T-cell (primary cell): ENCODE measurements at regions not wholly inside any gene's neighbourhood (a gene's known extent, or its start where the extent isn't known, plus 50 kb on each side); places are given as distances from the start of the nearest gene placed in this dataset.
"Not testable (repeated sequence)": the region's sequence is repeated elsewhere in the genome, so short reads cannot be mapped to it uniquely, and the experiment has no call there.

Experiments
- ATAC-seq, 4 experiments: fragments of 200-7000 bp in 3 of 4; fragments of 150-1000 bp in 1 of 4; cut with Tn5 transposase; replicated peaks in 1 of 4; 1 replicate in 3 of 4; 2 replicates in 1 of 4; pipeline ENCODE4 v1.10.0; 2021; ENCODE audit warnings: moderate library complexity in 3 of 4, mild to moderate bottlenecking in 2 of 4, moderate number of reproducible peaks in 1 of 4
- CTCF ChIA-PET, 2 donors: fragments of 300-600 bp; sonication (Branson Sonifier 250); formaldehyde crosslinking; loops; one replicate each; lab custom pipeline; 2022; ENCODE audit warnings: antibody characterized with exemption in 2 of 2; lab: Charles Lee
- POLR2A ChIA-PET, 2 donors: fragments of 300-600 bp; sonication (Branson Sonifier 250); formaldehyde crosslinking; loops; one replicate each; lab custom pipeline; 2022; ENCODE audit warnings: antibody characterized with exemption in 2 of 2; lab: Charles Lee
- DNase-seq, 35 experiments: peaks; one replicate each; pipeline versions ENCODE4 v3.0.0 to v3.0.0-alpha.2; 2013 to 2023
- H3K27ac ChIP-seq: one replicate; pipeline ENCODE4 v1.5.1; 2013; ENCODE audit warnings: low read length
- H3K27me3 ChIP-seq, 2 experiments: replicated peaks in 1 of 2; 1 replicate in 1 of 2; 2 replicates in 1 of 2; pipeline versions ENCODE4 v1.6.1 to v1.7.0; 2013; ENCODE audit warnings: low read length in 1 of 2, mixed read lengths in 1 of 2; ENCODE audit not compliant: control insufficient read depth in 2 of 2, insufficient read depth in 2 of 2; ENCODE audit errors: extremely low read depth in 1 of 2
- H3K36me3 ChIP-seq, 2 donors: 1 replicate in 1 of 2; 2 replicates in 1 of 2; pipeline versions ENCODE4 v1.6.1 to v1.7.0; 2013; ENCODE audit warnings: low read length in 1 of 2; ENCODE audit not compliant: control insufficient read depth in 2 of 2, insufficient read depth in 1 of 2; ENCODE audit errors: extremely low read depth in 1 of 2
- H3K4me1 ChIP-seq, 2 experiments: 1 replicate in 1 of 2; 2 replicates in 1 of 2; pipeline versions ENCODE4 v1.6.1 to v1.7.0; 2013; ENCODE audit warnings: low read length in 2 of 2, mixed read lengths in 1 of 2; ENCODE audit not compliant: insufficient read depth in 2 of 2, control insufficient read depth in 1 of 2; ENCODE audit errors: extremely low read depth in 1 of 2
- H3K4me3 ChIP-seq, 2 donors: 1 replicate in 1 of 2; 2 replicates in 1 of 2; pipeline versions ENCODE4 v1.5.1 to v1.7.0; 2013; ENCODE audit warnings: mild to moderate bottlenecking in 2 of 2, low read length in 1 of 2, moderate library complexity in 1 of 2; ENCODE audit not compliant: control insufficient read depth in 1 of 2; ENCODE audit errors: extremely low read depth in 1 of 2
- H3K9me3 ChIP-seq: 2 replicates; pipeline ENCODE4 v1.7.0; 2013
- H3K27ac Mint-ChIP-seq, 2 donors: one replicate each; pipeline ENCODE4 v1.8.0; 2020 to 2021; ENCODE audit warnings: mild to moderate bottlenecking in 2 of 2, mixed read lengths in 2 of 2
- H3K27me3 Mint-ChIP-seq, 2 donors: one replicate each; pipeline ENCODE4 v1.8.0; 2021 to 2022; ENCODE audit warnings: mixed read lengths in 2 of 2
- H3K36me3 Mint-ChIP-seq: one replicate; pipeline ENCODE4 v1.8.0; 2021; ENCODE audit warnings: mixed read lengths
- H3K4me1 Mint-ChIP-seq, 3 donors: one replicate each; pipeline ENCODE4 v1.8.0; 2020 to 2022; ENCODE audit warnings: mixed read lengths in 3 of 3, mild to moderate bottlenecking in 1 of 3
- H3K4me3 Mint-ChIP-seq, 3 donors: one replicate each; pipeline ENCODE4 v1.8.0; 2020 to 2022; ENCODE audit warnings: mild to moderate bottlenecking in 3 of 3, mixed read lengths in 3 of 3, moderate library complexity in 3 of 3
- H3K9me3 Mint-ChIP-seq, 3 donors: one replicate each; pipeline ENCODE4 v1.8.0; 2020 to 2022; ENCODE audit warnings: mixed read lengths in 3 of 3
- WGBS: methylation state at CpG from one replicate; pipeline ENCODE4 v1.1.5; 2013; ENCODE audit warnings: missing lambda C conversion rate; ENCODE audit not compliant: insufficient coverage; 5-methylcytosine and 5-hydroxymethylcytosine counted together

DNA sequence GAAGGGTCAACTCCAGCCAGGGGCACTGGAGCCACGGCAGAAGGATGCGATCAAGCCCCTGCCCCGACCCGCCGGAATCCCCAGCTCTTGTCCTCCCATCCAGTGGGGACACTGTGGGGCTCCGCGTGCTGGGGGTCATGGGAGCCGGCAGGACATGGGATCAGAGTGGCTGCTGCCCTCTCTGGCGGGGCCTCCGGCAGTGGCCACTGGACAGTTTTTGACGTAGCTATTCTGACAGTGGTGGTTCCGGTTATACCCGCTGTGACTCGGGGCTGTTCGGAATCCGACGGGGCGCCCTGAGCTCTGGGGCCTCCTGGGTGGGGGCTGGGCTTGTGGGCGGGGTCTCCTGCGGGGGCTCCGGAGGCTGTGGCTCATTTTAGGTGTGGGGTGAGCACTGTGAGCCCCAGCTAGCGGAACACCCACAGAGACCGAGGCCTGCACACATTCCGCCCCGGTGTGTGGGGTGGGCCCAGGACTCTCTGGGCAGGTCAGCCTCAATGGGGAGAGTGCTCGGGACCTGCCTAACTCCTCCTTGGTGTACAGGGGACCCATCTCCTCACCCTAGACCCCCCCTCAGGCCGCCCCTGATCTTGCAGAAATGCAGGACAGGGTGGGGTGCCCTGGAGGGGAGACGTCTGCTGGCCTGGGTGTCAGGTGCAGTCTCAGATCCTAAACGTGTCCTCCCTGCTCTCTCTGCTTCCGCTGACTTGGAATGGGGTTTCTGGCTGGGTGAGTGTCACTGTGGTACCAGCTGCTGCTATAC lies 374.2 kb downstream of the TMEM121 start:
- H3K27ac ChIP-seq, result no peak overlapping the region
- H3K9me3 Mint-ChIP-seq, result no peaks in the 10 kb centered on the region
- no peak overlapping the region for H3K27ac Mint-ChIP-seq
- H3K4me3 ChIP-seq, result no peak overlapping the region
- CTCF ChIA-PET, result interaction anchor here in 1 of 2 donors (0.7 kb wide), 1 partner anchor 167 kb away, joined by 7 read pairs; no protein-coding TSS in a partner anchor
- H3K4me1 Mint-ChIP-seq, result peaks cover 4 to 15% (median 8%) of the 10 kb centered on the region in 3 donors
- H3K4me3 Mint-ChIP-seq, result no peak overlapping the region
- no peaks in the 10 kb centered on the region for H3K36me3 ChIP-seq
- WGBS, result 30% methylated on average over 19 of the region's 30 CpGs
- H3K27me3 ChIP-seq, result peaks cover 0 to 75% of the 10 kb centered on the region in 2 experiments
- no peaks in the 10 kb centered on the region for H3K4me1 ChIP-seq
- DNase-seq (no peak), ATAC-seq (no peak)
- no peaks in the 10 kb centered on the region for H3K9me3 ChIP-seq
- H3K36me3 Mint-ChIP-seq, result no peaks in the 10 kb centered on the region
- H3K27me3 Mint-ChIP-seq, result peaks cover 19 to 37% of the 10 kb centered on the region in 2 donors
- POLR2A ChIA-PET, result no interaction called here

DNA sequence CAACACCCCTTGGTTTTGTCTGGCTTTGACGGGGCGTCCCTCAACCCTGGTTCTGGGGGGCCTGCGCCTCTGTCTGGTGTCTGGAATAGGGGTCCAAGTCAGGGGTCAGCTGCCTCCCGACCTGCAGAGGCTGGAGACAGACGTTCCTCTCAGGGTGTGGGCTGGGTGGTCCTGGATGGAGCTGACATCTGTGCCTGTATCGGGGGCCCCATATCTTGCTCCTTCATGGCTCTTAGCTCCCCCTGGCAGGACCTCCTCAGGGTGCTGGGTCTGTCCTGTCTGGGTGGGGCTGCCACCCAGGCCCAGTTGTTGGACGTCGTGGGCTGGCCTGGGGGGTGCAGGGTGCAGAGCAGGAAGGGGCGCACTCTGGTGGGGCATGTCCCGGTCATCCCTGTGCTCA lies 374.8 kb downstream of the TMEM121 start:
- Mint-ChIP-seq H3K27me3 (peaks cover 19 to 42% of the 10 kb centered on the region in 2 donors), H3K4me1 (peaks cover 4 to 15% (median 8%) of the 10 kb centered on the region in 3 donors), H3K27ac (no peak overlapping the region), H3K9me3 (no peaks in the 10 kb centered on the region), H3K36me3 (no peaks in the 10 kb centered on the region), H3K4me3 (no peak overlapping the region)
- ATAC-seq (no peak), DNase-seq (no peak)
- ChIA-PET POLR2A (no interaction called here), CTCF (no interaction called here)
- H3K4me3 ChIP-seq, result no peak overlapping the region
- 42% methylated on average over 8 of the region's 10 CpGs for WGBS
- no peak overlapping the region for H3K27ac ChIP-seq
- H3K27me3 ChIP-seq, result peaks cover 0 to 74% of the 10 kb centered on the region in 2 experiments
- no peaks in the 10 kb centered on the region for H3K4me1 ChIP-seq
- no peaks in the 10 kb centered on the region for H3K9me3 ChIP-seq
- H3K36me3 ChIP-seq, result no peaks in the 10 kb centered on the region

DNA sequence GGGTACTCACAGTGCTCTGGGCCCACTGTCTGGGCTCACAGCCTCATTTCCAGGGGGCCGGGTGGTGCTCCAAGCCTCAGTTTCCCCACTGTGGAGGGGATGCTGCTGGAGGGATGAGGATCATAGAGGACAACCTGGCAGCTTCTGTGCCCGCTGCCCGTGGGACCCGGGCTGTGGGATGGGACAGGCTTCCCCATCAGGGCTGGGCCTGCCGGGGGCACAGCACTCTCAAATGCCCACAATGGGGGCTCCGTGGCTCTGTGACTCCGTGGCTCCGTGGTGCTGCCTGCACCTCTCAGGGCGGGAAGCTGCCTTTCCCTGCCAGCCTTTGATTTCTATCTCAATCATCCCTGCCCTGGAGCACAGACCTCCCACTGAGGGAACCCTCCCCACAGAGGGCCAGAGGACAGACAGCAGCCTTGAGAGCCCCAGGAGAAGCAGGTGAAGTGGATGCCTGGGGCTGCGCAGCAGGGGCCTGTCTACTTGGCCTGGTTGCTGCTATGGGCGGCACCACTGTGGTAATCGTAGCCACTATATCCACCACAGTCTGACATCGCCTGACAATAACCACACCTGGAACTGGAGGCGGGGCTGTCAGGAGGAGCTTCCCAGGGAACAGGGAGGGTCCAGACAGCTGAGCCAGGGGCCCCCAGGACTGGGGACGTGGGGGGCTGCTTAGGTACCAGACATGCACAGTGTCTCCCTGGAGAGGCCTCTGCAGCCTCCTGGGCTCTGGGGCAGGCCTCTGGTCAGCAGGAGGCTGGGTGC lies 375.9 kb downstream of the TMEM121 start:
- Histone ChIP-seq H3K27me3 (peaks cover 0 to 79% of the 10 kb centered on the region in 2 experiments), H3K4me3 (no peak overlapping the region), H3K9me3 (no peaks in the 10 kb centered on the region), H3K27ac (no peak overlapping the region), H3K36me3 (no peaks in the 10 kb centered on the region), H3K4me1 (no peaks in the 10 kb centered on the region)
- Mint-ChIP-seq H3K4me3 (no peak overlapping the region), H3K27me3 (peaks cover 14 to 49% of the 10 kb centered on the region in 2 donors), H3K4me1 (peaks cover under 1 to 4% (median under 1%) of the 10 kb centered on the region in 3 donors), H3K36me3 (no peaks in the 10 kb centered on the region), H3K27ac (no peak overlapping the region), H3K9me3 (peaks cover 0 to 7% (median 0%) of the 10 kb centered on the region in 3 donors)
- DNase-seq (no peak), ATAC-seq (no peak)
- POLR2A ChIA-PET, result no interaction called here
- 46% methylated on average over 7 of the region's 15 CpGs for WGBS
- CTCF ChIA-PET, result no interaction called here

- peaks cover 0 to 81% of the 10 kb centered on the region in 2 experiments for H3K27me3 ChIP-seq
- CTCF ChIA-PET, H3K27ac ChIP-seq, H3K36me3 ChIP-seq, H3K27ac Mint-ChIP-seq, H3K4me3 Mint-ChIP-seq, ATAC-seq, H3K4me1 Mint-ChIP-seq, H3K9me3 Mint-ChIP-seq, H3K36me3 Mint-ChIP-seq, POLR2A ChIA-PET, DNase-seq, H3K4me3 ChIP-seq, H3K9me3 ChIP-seq, H3K4me1 ChIP-seq: not testable (repeated sequence)
- WGBS, result no CpG with 5 or more reads among the region's 9 CpGs
- H3K27me3 Mint-ChIP-seq, result peaks cover 14 to 54% of the 10 kb centered on the region in 2 donors
Measured at GRCh38 chr14:105902899-105903165, 376.4 kb downstream of the TMEM121 start.

DNA sequence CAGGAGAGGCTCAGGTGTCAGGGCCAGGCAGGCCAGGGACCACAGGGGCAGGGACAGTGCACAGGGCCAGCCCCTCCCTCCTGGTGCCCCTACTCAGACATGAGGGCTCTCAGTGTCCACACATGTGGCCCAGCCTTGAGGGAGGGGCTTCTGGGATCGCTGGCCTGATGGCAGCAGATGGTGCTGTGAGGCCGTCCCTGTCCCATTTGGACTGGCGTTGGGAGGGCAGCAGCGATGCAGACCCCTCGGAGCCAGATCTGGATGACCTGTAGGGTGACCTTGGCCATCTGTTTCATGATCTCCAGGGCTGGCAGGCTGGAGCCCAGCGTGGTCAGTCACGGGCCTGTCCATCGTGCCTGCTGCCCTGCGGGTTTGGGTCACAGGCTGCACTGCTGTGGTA lies 377.6 kb downstream of the TMEM121 start:
- WGBS, result 63% methylated on average over 9 of the region's 9 CpGs
- Histone ChIP-seq H3K36me3 (no peaks in the 10 kb centered on the region), H3K27me3 (peaks cover 0 to 80% of the 10 kb centered on the region in 2 experiments), H3K4me3 (no peak overlapping the region), H3K9me3 (no peaks in the 10 kb centered on the region), H3K27ac (no peak overlapping the region), H3K4me1 (peaks cover 0 to 6% of the 10 kb centered on the region in 2 experiments)
- POLR2A ChIA-PET, result no interaction called here
- DNase-seq, result no peak
- Mint-ChIP-seq H3K4me1 (peaks cover 0 to 4% (median 4%) of the 10 kb centered on the region in 3 donors), H3K27ac (no peak overlapping the region), H3K4me3 (no peak overlapping the region), H3K27me3 (peaks cover 6 to 55% of the 10 kb centered on the region in 2 donors), H3K9me3 (peaks cover 0 to 7% (median 0%) of the 10 kb centered on the region in 3 donors), H3K36me3 (no peaks in the 10 kb centered on the region)
- CTCF ChIA-PET, result no interaction called here
- no peak for ATAC-seq

DNA sequence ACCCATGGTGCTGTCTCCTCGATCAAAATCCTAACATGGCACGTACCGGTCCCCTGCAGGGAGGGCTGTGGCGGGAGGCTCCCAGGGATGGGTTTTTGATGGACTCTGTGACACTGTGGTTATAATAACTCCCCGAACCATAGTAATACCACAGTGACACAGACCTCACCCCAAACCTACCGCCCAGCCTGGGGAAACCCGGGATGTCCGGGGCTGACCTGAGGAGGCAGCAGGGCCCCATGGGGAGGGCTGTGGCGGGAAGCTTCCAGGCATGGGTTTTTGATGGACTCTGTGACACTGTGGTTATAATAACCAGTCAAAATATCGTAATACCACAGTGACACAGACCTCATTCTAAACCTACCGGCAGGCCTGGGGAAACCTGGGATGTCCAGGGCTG lies 378.0 kb downstream of the TMEM121 start:
- H3K9me3 Mint-ChIP-seq, result peaks cover 0 to 7% (median 0%) of the 10 kb centered on the region in 3 donors
- H3K27ac ChIP-seq, result no peak overlapping the region
- peaks cover 5 to 54% of the 10 kb centered on the region in 2 donors for H3K27me3 Mint-ChIP-seq
- H3K36me3 ChIP-seq, result no peaks in the 10 kb centered on the region
- no peak for ATAC-seq
- H3K4me3 Mint-ChIP-seq, result no peak overlapping the region
- no peak for DNase-seq
- no peak overlapping the region for H3K4me3 ChIP-seq
- peaks cover 0 to 81% of the 10 kb centered on the region in 2 experiments for H3K27me3 ChIP-seq
- peaks cover 0 to 4% (median 2%) of the 10 kb centered on the region in 3 donors for H3K4me1 Mint-ChIP-seq
- POLR2A ChIA-PET, result no interaction called here
- H3K9me3 ChIP-seq, result no peaks in the 10 kb centered on the region
- H3K36me3 Mint-ChIP-seq, result no peaks in the 10 kb centered on the region
- CTCF ChIA-PET, result no interaction called here
- peaks cover 0 to 8% of the 10 kb centered on the region in 2 experiments for H3K4me1 ChIP-seq
- WGBS, result 90% methylated on average over 2 of the region's 11 CpGs
- H3K27ac Mint-ChIP-seq, result no peak overlapping the region
